ENCODE measurements at regions not wholly inside any gene's neighbourhood (a gene's known extent, or its start where the extent isn't known, plus 50 kb on each side); places are given as distances from the start of the nearest gene placed in this dataset.

DNA sequence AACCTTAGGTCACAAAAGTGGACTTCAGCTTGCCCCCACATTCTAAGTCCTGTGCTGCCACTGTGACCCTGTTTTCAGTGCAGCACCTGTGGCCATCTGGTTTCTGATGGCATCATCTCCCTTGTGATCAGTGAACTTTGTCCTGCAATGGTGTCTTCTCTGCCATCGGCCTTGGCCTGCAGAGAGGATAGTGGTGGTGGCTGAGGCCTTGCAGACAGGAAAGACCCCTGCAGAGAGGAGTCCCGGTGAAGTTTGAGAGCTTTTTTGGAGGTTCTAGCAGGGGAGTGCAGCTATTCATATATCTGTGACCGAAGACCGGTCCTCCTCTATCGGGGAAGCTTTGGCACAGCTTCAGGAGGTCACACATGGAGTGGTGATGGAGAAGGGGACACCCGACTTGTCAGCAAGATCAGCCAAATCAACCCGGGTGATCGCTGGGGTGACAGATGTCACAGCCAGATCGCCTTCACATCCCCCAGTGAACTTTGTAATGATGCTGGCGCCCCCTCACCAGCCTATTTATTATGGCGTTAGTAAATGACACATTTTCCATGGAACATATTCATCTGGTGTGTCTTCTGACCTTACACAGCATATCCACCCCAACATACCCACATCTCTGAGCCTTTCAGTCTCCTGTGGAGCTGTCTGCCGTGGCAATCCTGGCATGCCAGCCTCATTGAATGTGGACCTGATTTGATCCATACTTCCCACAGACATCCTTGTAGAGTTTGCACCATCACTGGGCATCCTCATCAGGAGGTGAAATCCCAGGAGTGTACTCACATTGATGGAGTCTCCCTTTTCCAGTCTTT, 136.1 kb downstream of the PAPOLA start:
- H3K9ac ChIP-seq (ENCODE audit: control insufficient read depth, extremely low read depth, insufficient read depth, low read length), result no peak overlapping the region
- H3K4me2 ChIP-seq (ENCODE audit: control insufficient read depth, extremely low read depth, insufficient read depth, low read depth, low read length), result no peak overlapping the region
- H3K4me1 ChIP-seq (ENCODE audit: control insufficient read depth, extremely low read depth, insufficient read depth, low read length), result no peaks in the 10 kb centered on the region
- TF ChIP-seq EZH2 (IDR thresholded peaks at IDR 0.05; ENCODE audit: low read length) (no peak), CTCF (optimal IDR thresholded peaks at IDR 0.05 in 1 of 3, IDR thresholded peaks at IDR 0.05 in 1 of 3, conservative IDR thresholded peaks at IDR 0.05 in 1 of 3; ENCODE audit: extremely low read depth in 1 of 3, insufficient read depth in 2 of 3, low read length in 3 of 3) (no peak)
- H3K27ac ChIP-seq (ENCODE audit: control insufficient read depth, insufficient read depth, low read length), result no peak overlapping the region
- H3K79me2 ChIP-seq (ENCODE audit: control insufficient read depth, insufficient read depth, low read length), result no peaks in the 10 kb centered on the region
- no peaks in the 10 kb centered on the region for H3K36me3 ChIP-seq (ENCODE audit: control insufficient read depth in 2 of 2, extremely low read depth in 1 of 2, insufficient read depth in 2 of 2, low read length in 2 of 2)
- no peaks in the 10 kb centered on the region for H3K9me3 ChIP-seq (ENCODE audit: control insufficient read depth, low read depth, low read length)
- no peak overlapping the region for H3K4me3 ChIP-seq (ENCODE audit: control insufficient read depth in 2 of 3, extremely low read depth in 1 of 3, insufficient read depth in 2 of 3, low read depth in 1 of 3, low read length in 3 of 3)
- DNase-seq (ENCODE audit: low read depth, low spot score) (no peak), FAIRE-seq (no peak)
- H2AFZ ChIP-seq (ENCODE audit: control insufficient read depth, low read length), result no peak overlapping the region
- no peaks in the 10 kb centered on the region for H4K20me1 ChIP-seq (ENCODE audit: control insufficient read depth, extremely low read depth, insufficient read depth, low read length)
- no peaks in the 10 kb centered on the region for H3K9me1 ChIP-seq (ENCODE audit: control insufficient read depth, extremely low read depth, insufficient read depth, low read length)
- dilution Hi-C loops (cut with MboI; ENCODE audit: extremely low pct_ligation_motif_present, low sequenced_read_pairs), result no loop called here
- H3K27me3 ChIP-seq (ENCODE audit: control insufficient read depth, extremely low read depth, insufficient read depth, low read length), result no peaks in the 10 kb centered on the region

GRCh38 chr14:96639550-96639949, 137.4 kb downstream of the PAPOLA start:
- dilution Hi-C loops (cut with MboI; ENCODE audit: extremely low pct_ligation_motif_present, low sequenced_read_pairs), result no loop called here

More at GRCh38 chr14:96639550-96639949, 137.4 kb downstream of the PAPOLA start:
- H3K4me2 ChIP-seq (ENCODE audit: control insufficient read depth, extremely low read depth, insufficient read depth, low read depth, low read length), result no peak overlapping the region
- no peaks in the 10 kb centered on the region for H3K4me1 ChIP-seq (ENCODE audit: control insufficient read depth, extremely low read depth, insufficient read depth, low read length)
- no peaks in the 10 kb centered on the region for H3K79me2 ChIP-seq (ENCODE audit: control insufficient read depth, insufficient read depth, low read length)
- no peaks in the 10 kb centered on the region for H4K20me1 ChIP-seq (ENCODE audit: control insufficient read depth, extremely low read depth, insufficient read depth, low read length)
- no peaks in the 10 kb centered on the region for H3K36me3 ChIP-seq (ENCODE audit: control insufficient read depth in 2 of 2, extremely low read depth in 1 of 2, insufficient read depth in 2 of 2, low read length in 2 of 2)
- no peak overlapping the region for H2AFZ ChIP-seq (ENCODE audit: control insufficient read depth, low read length)
- H3K9me1 ChIP-seq (ENCODE audit: control insufficient read depth, extremely low read depth, insufficient read depth, low read length), result no peaks in the 10 kb centered on the region
- no peak for DNase-seq (ENCODE audit: low read depth, low spot score)
- no peak for TF ChIP-seq EZH2 (IDR thresholded peaks at IDR 0.05; ENCODE audit: low read length)
- no peak for TF ChIP-seq CTCF (optimal IDR thresholded peaks at IDR 0.05 in 1 of 3, IDR thresholded peaks at IDR 0.05 in 1 of 3, conservative IDR thresholded peaks at IDR 0.05 in 1 of 3; ENCODE audit: extremely low read depth in 1 of 3, insufficient read depth in 2 of 3, low read length in 3 of 3)
- no peak overlapping the region for H3K4me3 ChIP-seq (ENCODE audit: control insufficient read depth in 2 of 3, extremely low read depth in 1 of 3, insufficient read depth in 2 of 3, low read depth in 1 of 3, low read length in 3 of 3)
- no peak for FAIRE-seq
- no peak overlapping the region for H3K9ac ChIP-seq (ENCODE audit: control insufficient read depth, extremely low read depth, insufficient read depth, low read length)
- H3K27me3 ChIP-seq (ENCODE audit: control insufficient read depth, extremely low read depth, insufficient read depth, low read length), result no peaks in the 10 kb centered on the region
- H3K9me3 ChIP-seq (ENCODE audit: control insufficient read depth, low read depth, low read length), result no peaks in the 10 kb centered on the region
- H3K27ac ChIP-seq (ENCODE audit: control insufficient read depth, insufficient read depth, low read length), result no peak overlapping the region

Measured in keratinocyte (primary cell).